ENCODE measurements at regions not wholly inside any gene's neighbourhood (a gene's known extent, or its start where the extent isn't known, plus 50 kb on each side); places are given as distances from the start of the nearest gene placed in this dataset.

- H3K36me3 ChIP-seq (ENCODE audit: low read depth) = no peaks in the 10 kb centered on the region
- ATAC-seq (ENCODE audit: low read depth) (no peak), DNase-seq (ENCODE audit: low spot score) (peak; percentile 86)
- H3K4me1 ChIP-seq (ENCODE audit: insufficient read depth, poor library complexity, severe bottlenecking) = no peaks in the 10 kb centered on the region
- TF ChIP-seq CTCF (IDR thresholded peaks at IDR 0.05; ENCODE audit: poor library complexity, severe bottlenecking) = no peak
- H3K27me3 ChIP-seq (ENCODE audit: insufficient read depth, poor library complexity, severe bottlenecking) = peaks cover 49% of the 10 kb centered on the region
- H3K27ac ChIP-seq (ENCODE audit: poor library complexity, severe bottlenecking) = no peak overlapping the region
- H3K9me3 ChIP-seq (ENCODE audit: severe bottlenecking) = no peaks in the 10 kb centered on the region
- no peak overlapping the region for H3K4me3 ChIP-seq (ENCODE audit: severe bottlenecking)
Measured at GRCh38 chr20:63132131-63132714, 83.7 kb downstream of the YTHDF1 start.

GRCh38 chr20:63130658-63131577 is 85.0 kb downstream of the YTHDF1 start:
- ATAC-seq (ENCODE audit: low read depth) = no peak
- no peak overlapping the region for H3K4me3 ChIP-seq (ENCODE audit: severe bottlenecking)
- H3K4me1 ChIP-seq (ENCODE audit: insufficient read depth, poor library complexity, severe bottlenecking) = no peaks in the 10 kb centered on the region

GRCh38 chr20:63129991-63130657 is 85.8 kb downstream of the YTHDF1 start:
- DNase-seq (ENCODE audit: low spot score) = peak; percentile 73
- H3K9me3 ChIP-seq (ENCODE audit: severe bottlenecking) = no peaks in the 10 kb centered on the region
- H3K27me3 ChIP-seq (ENCODE audit: insufficient read depth, poor library complexity, severe bottlenecking) = peaks cover 70% of the 10 kb centered on the region
- H3K27ac ChIP-seq (ENCODE audit: poor library complexity, severe bottlenecking) = no peak overlapping the region
- ATAC-seq (ENCODE audit: low read depth) = no peak
- H3K36me3 ChIP-seq (ENCODE audit: low read depth) = no peaks in the 10 kb centered on the region
- no peak overlapping the region for H3K4me3 ChIP-seq (ENCODE audit: severe bottlenecking)
- H3K4me1 ChIP-seq (ENCODE audit: insufficient read depth, poor library complexity, severe bottlenecking) = no peaks in the 10 kb centered on the region
- no peak for TF ChIP-seq CTCF (IDR thresholded peaks at IDR 0.05; ENCODE audit: poor library complexity, severe bottlenecking)

More at GRCh38 chr20:63130658-63131577, 85.0 kb downstream of the YTHDF1 start:
- Histone ChIP-seq H3K27me3 (ENCODE audit: insufficient read depth, poor library complexity, severe bottlenecking) (peaks cover 62% of the 10 kb centered on the region), H3K36me3 (ENCODE audit: low read depth) (no peaks in the 10 kb centered on the region), H3K9me3 (ENCODE audit: severe bottlenecking) (no peaks in the 10 kb centered on the region), H3K27ac (ENCODE audit: poor library complexity, severe bottlenecking) (no peak overlapping the region)
- peak; percentile 82 for DNase-seq (ENCODE audit: low spot score)
- TF ChIP-seq CTCF (IDR thresholded peaks at IDR 0.05; ENCODE audit: poor library complexity, severe bottlenecking) = no peak

- DNase-seq (ENCODE audit: low spot score) = peak; percentile 73
- Histone ChIP-seq H3K27me3 (ENCODE audit: insufficient read depth, poor library complexity, severe bottlenecking) (peaks cover 74% of the 10 kb centered on the region), H3K9me3 (ENCODE audit: severe bottlenecking) (no peaks in the 10 kb centered on the region), H3K36me3 (ENCODE audit: low read depth) (no peaks in the 10 kb centered on the region), H3K27ac (ENCODE audit: poor library complexity, severe bottlenecking) (no peak overlapping the region), H3K4me1 (ENCODE audit: insufficient read depth, poor library complexity, severe bottlenecking) (no peaks in the 10 kb centered on the region), H3K4me3 (ENCODE audit: severe bottlenecking) (no peak overlapping the region)
- ATAC-seq (ENCODE audit: low read depth) = no peak
- TF ChIP-seq CTCF (IDR thresholded peaks at IDR 0.05; ENCODE audit: poor library complexity, severe bottlenecking) = no peak
Measured at GRCh38 chr20:63129376-63129965, 86.5 kb downstream of the YTHDF1 start.
